ENCODE measurements at regions not wholly inside any gene's neighbourhood (a gene's known extent, or its start where the extent isn't known, plus 50 kb on each side); places are given as distances from the start of the nearest gene placed in this dataset.

GRCh38 chrX:110881971-110882370 lies 86.4 kb upstream of the CHRDL1 start:
- Histone ChIP-seq H3K9me3 (peaks cover 0 to 4% of the 10 kb centered on the region in 2 donors), H3K27me3 (no peaks in the 10 kb centered on the region), H3K4me1 (ENCODE audit: insufficient read depth) (no peaks in the 10 kb centered on the region), H3K4me3 (no peak overlapping the region), H3K27ac (no peak overlapping the region), H3K36me3 (no peaks in the 10 kb centered on the region)
- intact Hi-C loops (cut with DNase I): no loop called here
- TF ChIP-seq EP300 (IDR thresholded peaks at IDR 0.05) (no peak), CTCF (IDR thresholded peaks at IDR 0.05) (no peak), POLR2A (IDR thresholded peaks at IDR 0.05) (no peak)
- 63 to 76% (median 74%) methylated on average over 1 of the region's 1 CpG for WGBS, 3 donors
- DNase-seq: no peak

DNA sequence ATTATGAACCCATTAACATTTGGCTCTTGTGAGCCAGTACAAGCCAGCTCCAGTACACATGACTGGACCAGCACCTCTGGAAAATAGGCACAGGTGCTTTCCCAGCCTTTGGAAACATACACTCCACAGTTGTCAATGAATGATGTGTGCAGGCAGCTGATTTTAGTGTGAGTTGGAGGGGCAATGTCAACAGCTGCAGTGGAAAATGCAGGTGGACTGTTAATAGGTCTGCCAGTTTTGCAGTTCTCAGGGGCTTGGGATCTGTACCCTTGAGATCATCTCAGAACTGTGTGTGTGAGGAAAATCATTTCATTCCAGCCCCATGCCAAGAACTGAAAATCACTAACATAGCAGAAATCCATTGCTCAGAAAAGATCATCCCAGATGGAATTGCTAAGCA lies 81.7 kb upstream of the CHRDL1 start:
- Histone ChIP-seq H3K36me3 (no peaks in the 10 kb centered on the region), H3K9me3 (peaks cover 0 to 4% of the 10 kb centered on the region in 2 donors), H3K4me3 (no peak overlapping the region), H3K27me3 (no peaks in the 10 kb centered on the region), H3K27ac (no peak overlapping the region), H3K4me1 (ENCODE audit: insufficient read depth) (no peaks in the 10 kb centered on the region)
- no peak for TF ChIP-seq CTCF (IDR thresholded peaks at IDR 0.05)
- TF ChIP-seq POLR2A (IDR thresholded peaks at IDR 0.05): no peak
- no peak for TF ChIP-seq EP300 (IDR thresholded peaks at IDR 0.05)
- no peak for DNase-seq
- intact Hi-C loops (cut with DNase I): no loop called here

DNA sequence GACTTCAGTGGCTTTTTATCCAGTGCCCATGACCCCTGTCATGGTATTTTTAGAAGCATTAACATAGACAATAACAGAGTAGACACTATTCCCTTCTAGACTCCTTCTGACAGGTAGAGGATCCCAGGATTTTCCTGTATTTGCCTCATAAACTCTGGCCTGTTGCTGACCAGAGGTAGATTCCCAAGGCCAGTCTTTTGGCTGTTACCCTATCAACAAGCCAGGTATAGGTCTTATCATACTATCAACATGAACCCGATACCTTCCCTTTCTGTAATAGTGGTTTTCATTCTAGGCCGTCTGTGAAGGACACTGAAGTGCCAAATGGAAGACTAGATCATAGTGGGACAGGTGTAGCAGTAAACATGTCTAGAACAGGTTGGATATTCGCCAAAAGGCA lies 76.2 kb upstream of the CHRDL1 start:
- intact Hi-C loops (cut with DNase I): no loop called here
- no peak overlapping the region for H3K27ac ChIP-seq
- H3K9me3 ChIP-seq: no peaks in the 10 kb centered on the region
- no peaks in the 10 kb centered on the region for H3K4me1 ChIP-seq (ENCODE audit: insufficient read depth)
- H3K4me3 ChIP-seq: no peak overlapping the region
- TF ChIP-seq EP300 (IDR thresholded peaks at IDR 0.05): no peak
- TF ChIP-seq CTCF (IDR thresholded peaks at IDR 0.05): no peak
- no peak for TF ChIP-seq POLR2A (IDR thresholded peaks at IDR 0.05)
- H3K27me3 ChIP-seq: no peaks in the 10 kb centered on the region
- DNase-seq: no peak
- 50 to 58% (median 53%) methylated on average over 3 of the region's 3 CpGs for WGBS, 3 donors
- H3K36me3 ChIP-seq: no peaks in the 10 kb centered on the region

DNA sequence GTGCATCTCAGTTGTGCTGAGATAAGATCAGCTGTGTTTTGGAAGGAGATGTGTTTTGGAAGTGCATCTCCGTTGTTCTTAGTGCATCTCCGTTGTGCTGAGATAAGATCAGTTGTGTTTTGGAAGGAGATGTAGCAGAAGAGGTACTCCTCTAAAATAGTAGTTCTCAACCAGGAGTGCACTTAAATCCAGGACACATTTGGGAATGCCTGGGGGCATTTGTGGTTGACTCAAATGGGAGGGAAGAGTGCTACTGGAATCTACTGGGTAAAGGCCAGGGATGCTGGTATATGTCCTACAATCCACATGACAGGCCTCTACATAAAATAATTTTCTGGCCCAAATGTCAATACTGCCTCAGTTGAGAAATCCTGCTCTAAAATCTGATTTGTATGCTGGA lies 70.8 kb upstream of the CHRDL1 start:
- H3K27me3 ChIP-seq: no peaks in the 10 kb centered on the region

More for the DNA sequence above, 70.8 kb upstream of the CHRDL1 start:
- H3K27ac ChIP-seq: no peak overlapping the region
- H3K9me3 ChIP-seq: no peaks in the 10 kb centered on the region
- DNase-seq: no peak
- intact Hi-C loops (cut with DNase I): no loop called here
- WGBS, 3 donors: 43 to 72% (median 53%) methylated on average over 2 of the region's 2 CpGs
- no peak overlapping the region for H3K4me3 ChIP-seq
- no peaks in the 10 kb centered on the region for H3K36me3 ChIP-seq
- no peak for TF ChIP-seq EP300 (IDR thresholded peaks at IDR 0.05)
- TF ChIP-seq POLR2A (IDR thresholded peaks at IDR 0.05): no peak
- TF ChIP-seq CTCF (IDR thresholded peaks at IDR 0.05): no peak
- no peaks in the 10 kb centered on the region for H3K4me1 ChIP-seq (ENCODE audit: insufficient read depth)

Data from ovary (tissue), 7 donors.